NCI-H82 (cell line): ENCODE measurements at regions not wholly inside any gene's neighbourhood (a gene's known extent, or its start where the extent isn't known, plus 50 kb on each side); places are given as distances from the start of the nearest gene placed in this dataset.
"Not testable (repeated sequence)": the region's sequence is repeated elsewhere in the genome, so short reads cannot be mapped to it uniquely, and the experiment has no call there.

Experiments used
- DNase-seq: peaks from one replicate; lab custom pipeline; 2025; lab: John Stamatoyannopoulos, UW

GRCh38 chr1:244758708-244759107, 76.8 kb upstream of the COX20 start:
- DNase-seq = peak; percentile 42

- no peak for DNase-seq
Observed at GRCh38 chr1:244759158-244759557, 76.3 kb upstream of the COX20 start.

- DNase-seq = no peak
Observed at GRCh38 chr1:244760471-244760870, 75.0 kb upstream of the COX20 start.

- DNase-seq = no peak
Observed at GRCh38 chr1:244761279-244761678, 74.2 kb upstream of the COX20 start.

GRCh38 chr1:244762629-244763028, 72.8 kb upstream of the COX20 start:
- DNase-seq = no peak

- DNase-seq = no peak
Observed at GRCh38 chr1:244768186-244768585, 67.3 kb upstream of the COX20 start.

GRCh38 chr1:244768804-244769203, 66.7 kb upstream of the COX20 start:
- no peak for DNase-seq

- DNase-seq = peak; percentile 99
Observed at GRCh38 chr1:244770556-244770955, 64.9 kb upstream of the COX20 start.

GRCh38 chr1:244773513-244773912, 61.9 kb upstream of the COX20 start:
- no peak for DNase-seq

GRCh38 chr1:244776783-244777182, 58.7 kb upstream of the COX20 start:
- DNase-seq = not testable (repeated sequence)

GRCh38 chr1:244778344-244778743, 57.1 kb upstream of the COX20 start:
- no peak for DNase-seq

- DNase-seq = no peak
Observed at GRCh38 chr1:244779410-244779809, 56.0 kb upstream of the COX20 start.

GRCh38 chr1:244780311-244780710, 55.1 kb upstream of the COX20 start:
- DNase-seq = no peak

GRCh38 chr1:244782056-244782455, 53.4 kb upstream of the COX20 start:
- no peak for DNase-seq

GRCh38 chr1:244783138-244783537, 52.3 kb upstream of the COX20 start:
- no peak for DNase-seq
